VCaP (cell line): ENCODE measurements at regions not wholly inside any gene's neighbourhood (a gene's known extent, or its start where the extent isn't known, plus 50 kb on each side); places are given as distances from the start of the nearest gene placed in this dataset.

Experiments
- H3K27ac ChIP-seq: fragments of 450-650 bp; 2 replicates; pipeline ENCODE4 v1.5.1; 2017
- CTCF ChIP-seq: fragments of 450-650 bp; conservative IDR thresholded peaks from 2 replicates; pipeline ENCODE4 v1.5.1; 2017; ENCODE audit warnings: mild to moderate bottlenecking, moderate library complexity

GRCh38 chr20:54364365-54364764, 111.0 kb upstream of the DOK5 start:
- TF ChIP-seq CTCF, result no peak
- H3K27ac ChIP-seq, result no peak overlapping the region

- TF ChIP-seq CTCF, result no peak
- H3K27ac ChIP-seq, result no peak overlapping the region
Observed at GRCh38 chr20:54364919-54365318, 110.5 kb upstream of the DOK5 start.

- no peak for TF ChIP-seq CTCF
- no peak overlapping the region for H3K27ac ChIP-seq
Observed at GRCh38 chr20:54366669-54367344, 108.6 kb upstream of the DOK5 start.

- TF ChIP-seq CTCF, result no peak
- H3K27ac ChIP-seq, result no peak overlapping the region
Observed at GRCh38 chr20:54368570-54368969, 106.8 kb upstream of the DOK5 start.

- no peak overlapping the region for H3K27ac ChIP-seq
- TF ChIP-seq CTCF, result no peak
Observed at GRCh38 chr20:54372313-54372712, 103.1 kb upstream of the DOK5 start.

GRCh38 chr20:54377992-54378773, 97.2 kb upstream of the DOK5 start:
- H3K27ac ChIP-seq, result no peak overlapping the region
- no peak for TF ChIP-seq CTCF

GRCh38 chr20:54379893-54380584, 95.4 kb upstream of the DOK5 start:
- no peak for TF ChIP-seq CTCF
- no peak overlapping the region for H3K27ac ChIP-seq
